HepG2 (cell line): ENCODE measurements at regions not wholly inside any gene's neighbourhood (a gene's known extent, or its start where the extent isn't known, plus 50 kb on each side); places are given as distances from the start of the nearest gene placed in this dataset.
A peak's percentile ranks its signal among the peaks of the same experiment; 100 is the strongest.

ENCODE experiments used
- CCDC6 ChIP-seq: sonication (generic); formaldehyde crosslinking; IDR thresholded peaks from 2 replicates; pipeline ENCODE4 v1.8.1; 2022; ENCODE audit warnings: mild to moderate bottlenecking, missing genetic modification reagents, moderate library complexity
- EP300 ChIP-seq, 3 experiments: sonication (generic) in 1 of 3; formaldehyde crosslinking in 1 of 3; IDR thresholded peaks; 2 replicates each; pipeline versions ENCODE4 v1.5.1 to v1.6.1; 2011 to 2020; ENCODE audit warnings: low read depth in 2 of 3, low read length in 2 of 3, borderline replicate concordance in 1 of 3, improper control_type of control experiment in 1 of 3, mild to moderate bottlenecking in 1 of 3, missing genetic modification reagents in 1 of 3, moderate library complexity in 1 of 3
- ERF ChIP-seq: IDR thresholded peaks from 2 replicates; pipeline ENCODE4 v1.6.1; 2018; ENCODE audit warnings: missing biosample characterization, missing genetic modification reagents
- GFI1 ChIP-seq: sonication (generic); formaldehyde crosslinking; IDR thresholded peaks from 2 replicates; pipeline ENCODE4 v1.5.0; 2020; ENCODE audit warnings: missing genetic modification reagents, mild to moderate bottlenecking, borderline replicate concordance
- HNF1B ChIP-seq: sonication (generic); formaldehyde crosslinking; IDR thresholded peaks from 2 replicates; pipeline ENCODE4 v1.5.1; 2020; ENCODE audit warnings: mild to moderate bottlenecking, moderate library complexity, missing genetic modification reagents
- MAX ChIP-seq: IDR thresholded peaks from 2 replicates; pipeline ENCODE4 v1.6.1; 2012; ENCODE audit warnings: inconsistent platforms
- MXD1 ChIP-seq: sonication (generic); formaldehyde crosslinking; IDR thresholded peaks from 2 replicates; pipeline ENCODE4 v1.4.0; 2020; ENCODE audit warnings: mild to moderate bottlenecking, missing genetic modification reagents
- NFATC3 ChIP-seq: sonication (generic); formaldehyde crosslinking; IDR thresholded peaks from 2 replicates; pipeline ENCODE4 v1.5.1; 2020; ENCODE audit warnings: mild to moderate bottlenecking, missing genetic modification reagents
- NR2C2 ChIP-seq: sonication (generic); formaldehyde crosslinking; IDR thresholded peaks from 2 replicates; pipeline ENCODE4 v1.4.0; 2020; ENCODE audit warnings: missing genetic modification reagents, mild to moderate bottlenecking, moderate library complexity, borderline replicate concordance
- RFX3 ChIP-seq: IDR thresholded peaks from 2 replicates; pipeline ENCODE4 v1.6.1; 2016; ENCODE audit warnings: missing biosample characterization, missing genetic modification reagents
- THAP7 ChIP-seq: sonication (generic); formaldehyde crosslinking; IDR thresholded peaks from 2 replicates; pipeline ENCODE4 v1.8.1; 2023; ENCODE audit warnings: mild to moderate bottlenecking, missing genetic modification reagents
- ZFP36L1 ChIP-seq: sonication (generic); formaldehyde crosslinking; IDR thresholded peaks from 2 replicates; pipeline ENCODE4 v1.8.0; 2022; ENCODE audit warnings: mild to moderate bottlenecking, missing genetic modification reagents, moderate library complexity
- ZNF180 ChIP-seq: sonication (generic); formaldehyde crosslinking; IDR thresholded peaks from 2 replicates; pipeline ENCODE4 v1.4.0; 2020; ENCODE audit warnings: low read depth, missing genetic modification reagents, borderline replicate concordance
- ZNF263 ChIP-seq: sonication (generic); formaldehyde crosslinking; IDR thresholded peaks from 2 replicates; pipeline ENCODE4 v1.4.0; 2020; ENCODE audit warnings: missing genetic modification reagents
- ZNF354B ChIP-seq: sonication (generic); formaldehyde crosslinking; IDR thresholded peaks from 2 replicates; pipeline ENCODE4 v1.8.0; 2022; ENCODE audit warnings: mild to moderate bottlenecking, missing genetic modification reagents
- ZNF547 ChIP-seq: sonication (generic); formaldehyde crosslinking; IDR thresholded peaks from 2 replicates; pipeline ENCODE4 v1.5.1; 2020; ENCODE audit warnings: mild to moderate bottlenecking, missing genetic modification reagents
- ZSCAN9 ChIP-seq: IDR thresholded peaks from 2 replicates; pipeline ENCODE4 v1.6.1; 2016; ENCODE audit warnings: borderline replicate concordance
- TF ChIP-seq, protein P1 (sequence below): sonication (generic); formaldehyde crosslinking; IDR thresholded peaks from 2 replicates; pipeline ENCODE4 v1.5.0; 2020; ENCODE audit warnings: missing genetic modification reagents
- TF ChIP-seq, protein P2 (sequence below): sonication (generic); formaldehyde crosslinking; IDR thresholded peaks from 2 replicates; pipeline ENCODE4 v1.8.1; 2023; ENCODE audit warnings: missing genetic modification reagents, mild to moderate bottlenecking, borderline replicate concordance
- TF ChIP-seq, protein P3 (sequence below): sonication (generic); formaldehyde crosslinking; IDR thresholded peaks from 2 replicates; pipeline ENCODE4 v1.4.0; 2020; ENCODE audit warnings: mild to moderate bottlenecking, missing genetic modification reagents

DNA sequence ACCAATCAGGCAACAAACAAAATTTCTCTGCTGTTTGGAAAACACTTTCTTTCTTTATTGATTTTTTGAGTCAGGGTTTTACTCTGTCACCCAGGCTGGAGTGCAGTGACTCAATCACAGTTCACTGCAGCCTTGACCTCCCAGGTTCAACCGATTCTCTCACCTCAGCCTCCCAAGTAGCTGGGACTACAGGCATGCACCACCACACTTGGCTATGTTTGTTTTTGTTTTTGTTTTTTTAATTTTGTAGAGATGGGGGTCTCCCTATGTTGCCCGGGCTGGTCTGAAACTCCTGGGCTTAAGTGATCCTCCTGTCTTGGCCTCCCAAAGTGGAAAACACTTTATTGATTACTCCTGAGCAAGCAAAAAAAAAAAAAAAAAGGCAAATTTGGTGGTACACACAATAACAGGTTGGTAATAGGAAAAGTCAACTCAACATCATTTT is 276.4 kb downstream of the SOX9 start (continued):
- TF ChIP-seq, protein P1, sequence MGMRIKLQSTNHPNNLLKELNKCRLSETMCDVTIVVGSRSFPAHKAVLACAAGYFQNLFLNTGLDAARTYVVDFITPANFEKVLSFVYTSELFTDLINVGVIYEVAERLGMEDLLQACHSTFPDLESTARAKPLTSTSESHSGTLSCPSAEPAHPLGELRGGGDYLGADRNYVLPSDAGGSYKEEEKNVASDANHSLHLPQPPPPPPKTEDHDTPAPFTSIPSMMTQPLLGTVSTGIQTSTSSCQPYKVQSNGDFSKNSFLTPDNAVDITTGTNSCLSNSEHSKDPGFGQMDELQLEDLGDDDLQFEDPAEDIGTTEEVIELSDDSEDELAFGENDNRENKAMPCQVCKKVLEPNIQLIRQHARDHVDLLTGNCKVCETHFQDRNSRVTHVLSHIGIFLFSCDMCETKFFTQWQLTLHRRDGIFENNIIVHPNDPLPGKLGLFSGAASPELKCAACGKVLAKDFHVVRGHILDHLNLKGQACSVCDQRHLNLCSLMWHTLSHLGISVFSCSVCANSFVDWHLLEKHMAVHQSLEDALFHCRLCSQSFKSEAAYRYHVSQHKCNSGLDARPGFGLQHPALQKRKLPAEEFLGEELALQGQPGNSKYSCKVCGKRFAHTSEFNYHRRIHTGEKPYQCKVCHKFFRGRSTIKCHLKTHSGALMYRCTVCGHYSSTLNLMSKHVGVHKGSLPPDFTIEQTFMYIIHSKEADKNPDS (CRISPR knock-in tag) = no peak
- TF ChIP-seq ZNF547 (CRISPR knock-in tag) = no peak
- TF ChIP-seq MXD1 (CRISPR knock-in tag) = no peak
- TF ChIP-seq NR2C2 (CRISPR knock-in tag) = peak; percentile 92
- no peak for TF ChIP-seq ERF
- peak in 1 of 2 experiments; percentile 84; a peak in 2 of 4 replicates for TF ChIP-seq EP300 (IDR thresholded peaks at IDR 0.05; ENCODE audit: low read depth in 2 of 2, low read length in 2 of 2)
- no peak for TF ChIP-seq EP300 (CRISPR knock-in tag; IDR thresholded peaks at IDR 0.05; ENCODE audit: borderline replicate concordance)
- TF ChIP-seq GFI1 (CRISPR knock-in tag) = peak; percentile 69; the same call in 1 of the 2 replicates
- no peak for TF ChIP-seq ZFP36L1 (CRISPR knock-in tag)
- no peak for TF ChIP-seq CCDC6 (CRISPR knock-in tag)
- TF ChIP-seq, protein P2, sequence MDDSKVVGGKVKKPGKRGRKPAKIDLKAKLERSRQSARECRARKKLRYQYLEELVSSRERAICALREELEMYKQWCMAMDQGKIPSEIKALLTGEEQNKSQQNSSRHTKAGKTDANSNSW (CRISPR knock-in tag) = no peak
- TF ChIP-seq, protein P3, sequence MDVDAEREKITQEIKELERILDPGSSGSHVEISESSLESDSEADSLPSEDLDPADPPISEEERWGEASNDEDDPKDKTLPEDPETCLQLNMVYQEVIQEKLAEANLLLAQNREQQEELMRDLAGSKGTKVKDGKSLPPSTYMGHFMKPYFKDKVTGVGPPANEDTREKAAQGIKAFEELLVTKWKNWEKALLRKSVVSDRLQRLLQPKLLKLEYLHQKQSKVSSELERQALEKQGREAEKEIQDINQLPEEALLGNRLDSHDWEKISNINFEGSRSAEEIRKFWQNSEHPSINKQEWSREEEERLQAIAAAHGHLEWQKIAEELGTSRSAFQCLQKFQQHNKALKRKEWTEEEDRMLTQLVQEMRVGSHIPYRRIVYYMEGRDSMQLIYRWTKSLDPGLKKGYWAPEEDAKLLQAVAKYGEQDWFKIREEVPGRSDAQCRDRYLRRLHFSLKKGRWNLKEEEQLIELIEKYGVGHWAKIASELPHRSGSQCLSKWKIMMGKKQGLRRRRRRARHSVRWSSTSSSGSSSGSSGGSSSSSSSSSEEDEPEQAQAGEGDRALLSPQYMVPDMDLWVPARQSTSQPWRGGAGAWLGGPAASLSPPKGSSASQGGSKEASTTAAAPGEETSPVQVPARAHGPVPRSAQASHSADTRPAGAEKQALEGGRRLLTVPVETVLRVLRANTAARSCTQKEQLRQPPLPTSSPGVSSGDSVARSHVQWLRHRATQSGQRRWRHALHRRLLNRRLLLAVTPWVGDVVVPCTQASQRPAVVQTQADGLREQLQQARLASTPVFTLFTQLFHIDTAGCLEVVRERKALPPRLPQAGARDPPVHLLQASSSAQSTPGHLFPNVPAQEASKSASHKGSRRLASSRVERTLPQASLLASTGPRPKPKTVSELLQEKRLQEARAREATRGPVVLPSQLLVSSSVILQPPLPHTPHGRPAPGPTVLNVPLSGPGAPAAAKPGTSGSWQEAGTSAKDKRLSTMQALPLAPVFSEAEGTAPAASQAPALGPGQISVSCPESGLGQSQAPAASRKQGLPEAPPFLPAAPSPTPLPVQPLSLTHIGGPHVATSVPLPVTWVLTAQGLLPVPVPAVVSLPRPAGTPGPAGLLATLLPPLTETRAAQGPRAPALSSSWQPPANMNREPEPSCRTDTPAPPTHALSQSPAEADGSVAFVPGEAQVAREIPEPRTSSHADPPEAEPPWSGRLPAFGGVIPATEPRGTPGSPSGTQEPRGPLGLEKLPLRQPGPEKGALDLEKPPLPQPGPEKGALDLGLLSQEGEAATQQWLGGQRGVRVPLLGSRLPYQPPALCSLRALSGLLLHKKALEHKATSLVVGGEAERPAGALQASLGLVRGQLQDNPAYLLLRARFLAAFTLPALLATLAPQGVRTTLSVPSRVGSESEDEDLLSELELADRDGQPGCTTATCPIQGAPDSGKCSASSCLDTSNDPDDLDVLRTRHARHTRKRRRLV = no peak
- no peak for TF ChIP-seq RFX3 (CRISPR knock-in tag)
- no peak for TF ChIP-seq ZSCAN9 (CRISPR knock-in tag)
- TF ChIP-seq ZNF180 (CRISPR knock-in tag) = no peak
- TF ChIP-seq ZNF354B (CRISPR knock-in tag) = no peak
- no peak for TF ChIP-seq HNF1B (CRISPR knock-in tag)
- no peak for TF ChIP-seq NFATC3 (CRISPR knock-in tag)
- TF ChIP-seq MAX = peak; percentile 34; the same call in 1 of the 2 replicates
- TF ChIP-seq ZNF263 (CRISPR knock-in tag) = no peak
- no peak for TF ChIP-seq THAP7 (CRISPR knock-in tag)
